Fibroblast of mammary gland (primary cell): ENCODE measurements at regions not wholly inside any gene's neighbourhood (a gene's known extent, or its start where the extent isn't known, plus 50 kb on each side); places are given as distances from the start of the nearest gene placed in this dataset.
A peak's percentile ranks its signal among the peaks of the same experiment; 100 is the strongest.

Experiments used
- DNase-seq: peaks from one replicate; pipeline ENCODE4 v3.0.0-alpha.2; 2010; ENCODE audit warnings: low read depth
- H3K4me3 ChIP-seq: 2 replicates; pipeline ENCODE4 v1.5.1; 2011; ENCODE audit warnings: low read depth, mild to moderate bottlenecking, low read length, moderate library complexity; ENCODE audit not compliant: control insufficient read depth
- CTCF ChIP-seq: conservative IDR thresholded peaks from 2 replicates; pipeline ENCODE4 v1.5.1; 2011; ENCODE audit warnings: low read depth, low read length, inconsistent platforms; ENCODE audit not compliant: control insufficient read depth, insufficient read depth

- no peak for TF ChIP-seq CTCF
- peak; percentile 41 for DNase-seq
Measured at GRCh38 chr6:153538491-153538890, 407.4 kb upstream of the RGS17 start.

GRCh38 chr6:153537422-153537821 is 406.3 kb upstream of the RGS17 start:
- peak; percentile 22 for DNase-seq
- no peak overlapping the region for H3K4me3 ChIP-seq
- TF ChIP-seq CTCF: no peak

More at GRCh38 chr6:153538491-153538890, 407.4 kb upstream of the RGS17 start:
- H3K4me3 ChIP-seq: no peak overlapping the region

- no peak overlapping the region for H3K4me3 ChIP-seq
- no peak for DNase-seq
- TF ChIP-seq CTCF: no peak
Measured at GRCh38 chr6:153526479-153526878, 395.4 kb upstream of the RGS17 start.

GRCh38 chr6:153525998-153526397 is 394.9 kb upstream of the RGS17 start:
- DNase-seq: no peak
- no peak overlapping the region for H3K4me3 ChIP-seq
- TF ChIP-seq CTCF: no peak

GRCh38 chr6:153523390-153523789 is 392.3 kb upstream of the RGS17 start:
- no peak for DNase-seq
- TF ChIP-seq CTCF: no peak

GRCh38 chr6:153511896-153512496 is 380.9 kb upstream of the RGS17 start:
- no peak overlapping the region for H3K4me3 ChIP-seq
- TF ChIP-seq CTCF: peak; percentile 75
- peak; percentile 48 for DNase-seq

More at GRCh38 chr6:153523390-153523789, 392.3 kb upstream of the RGS17 start:
- H3K4me3 ChIP-seq: no peak overlapping the region

GRCh38 chr6:153503810-153504209 is 372.7 kb upstream of the RGS17 start:
- no peak overlapping the region for H3K4me3 ChIP-seq
- no peak for TF ChIP-seq CTCF
- DNase-seq: no peak
